Osteocyte (in vitro differentiated cells): ENCODE measurements at regions not wholly inside any gene's neighbourhood (a gene's known extent, or its start where the extent isn't known, plus 50 kb on each side); places are given as distances from the start of the nearest gene placed in this dataset.

ENCODE experiments used
- DNase-seq: peaks from one replicate; pipeline ENCODE4 v3.0.0; 2021; ENCODE audit warnings: mixed read lengths; ENCODE audit not compliant: unreplicated experiment; ENCODE audit errors: extremely low spot score
- H3K27ac Mint-ChIP-seq: one replicate; pipeline ENCODE4 v1.8.0; 2021; ENCODE audit warnings: mild to moderate bottlenecking, mixed read lengths; ENCODE audit not compliant: unreplicated experiment
- H3K27me3 Mint-ChIP-seq: one replicate; pipeline ENCODE4 v1.8.0; 2021; ENCODE audit warnings: mixed read lengths; ENCODE audit not compliant: unreplicated experiment
- H3K36me3 Mint-ChIP-seq: one replicate; pipeline ENCODE4 v1.8.0; 2021; ENCODE audit warnings: mixed read lengths; ENCODE audit not compliant: unreplicated experiment
- H3K4me1 Mint-ChIP-seq: one replicate; pipeline ENCODE4 v1.8.0; 2021; ENCODE audit warnings: mixed read lengths; ENCODE audit not compliant: unreplicated experiment
- H3K4me3 Mint-ChIP-seq: one replicate; pipeline ENCODE4 v1.8.0; 2021; ENCODE audit warnings: mild to moderate bottlenecking, moderate library complexity, mixed read lengths; ENCODE audit not compliant: unreplicated experiment
- H3K9me3 Mint-ChIP-seq: one replicate; pipeline ENCODE4 v1.8.0; 2021; ENCODE audit warnings: mixed read lengths; ENCODE audit not compliant: unreplicated experiment
- CTCF ChIP-seq: fragments of 200-600 bp; sonication (generic); IDR thresholded peaks from 2 replicates; pipeline ENCODE4 v1.5.0; 2021; ENCODE audit warnings: antibody characterized with exemption, mild to moderate bottlenecking, moderate library complexity

GRCh38 chr15:70264014-70264582, 166.4 kb upstream of the TLE3 start:
- TF ChIP-seq CTCF: no peak
- Mint-ChIP-seq H3K36me3 (no peaks in the 10 kb centered on the region), H3K27me3 (peaks cover 90% of the 10 kb centered on the region), H3K4me1 (peaks cover 6% of the 10 kb centered on the region), H3K4me3 (no peak overlapping the region), H3K9me3 (no peaks in the 10 kb centered on the region), H3K27ac (no peak overlapping the region)
- no peak for DNase-seq

- DNase-seq: no peak
- H3K27ac Mint-ChIP-seq: no peak overlapping the region
- H3K9me3 Mint-ChIP-seq: no peaks in the 10 kb centered on the region
- no peak overlapping the region for H3K4me3 Mint-ChIP-seq
- no peak for TF ChIP-seq CTCF
- peaks cover 6% of the 10 kb centered on the region for H3K4me1 Mint-ChIP-seq
- H3K36me3 Mint-ChIP-seq: no peaks in the 10 kb centered on the region
- peaks cover 80% of the 10 kb centered on the region for H3K27me3 Mint-ChIP-seq
These were observed 165.0 kb upstream of the TLE3 start for GRCh38 chr15:70262591-70263274.

GRCh38 chr15:70262171-70262570, 164.5 kb upstream of the TLE3 start:
- no peak for DNase-seq
- Mint-ChIP-seq H3K27ac (no peak overlapping the region), H3K4me1 (peaks cover 6% of the 10 kb centered on the region), H3K27me3 (peaks cover 77% of the 10 kb centered on the region), H3K36me3 (no peaks in the 10 kb centered on the region), H3K9me3 (no peaks in the 10 kb centered on the region), H3K4me3 (no peak overlapping the region)
- no peak for TF ChIP-seq CTCF

GRCh38 chr15:70261083-70261482, 163.4 kb upstream of the TLE3 start:
- H3K4me1 Mint-ChIP-seq: peaks cover 2% of the 10 kb centered on the region
- H3K36me3 Mint-ChIP-seq: no peaks in the 10 kb centered on the region
- DNase-seq: no peak
- no peaks in the 10 kb centered on the region for H3K9me3 Mint-ChIP-seq
- H3K4me3 Mint-ChIP-seq: no peak overlapping the region
- TF ChIP-seq CTCF: no peak
- no peak overlapping the region for H3K27ac Mint-ChIP-seq
- peaks cover 77% of the 10 kb centered on the region for H3K27me3 Mint-ChIP-seq

- TF ChIP-seq CTCF: no peak
- peaks cover 2% of the 10 kb centered on the region for H3K4me1 Mint-ChIP-seq
- no peaks in the 10 kb centered on the region for H3K9me3 Mint-ChIP-seq
- no peak overlapping the region for H3K4me3 Mint-ChIP-seq
- H3K27ac Mint-ChIP-seq: no peak overlapping the region
- DNase-seq: no peak
- H3K36me3 Mint-ChIP-seq: no peaks in the 10 kb centered on the region
- peaks cover 77% of the 10 kb centered on the region for H3K27me3 Mint-ChIP-seq
These were observed 162.9 kb upstream of the TLE3 start for GRCh38 chr15:70260580-70260979.
